AG04450 (cell line): ENCODE measurements at regions not wholly inside any gene's neighbourhood (a gene's known extent, or its start where the extent isn't known, plus 50 kb on each side); places are given as distances from the start of the nearest gene placed in this dataset.

Experiments
- CTCF ChIA-PET: fragments of 300-600, 350-600 bp; formaldehyde crosslinking; extraction: SDS; loops from one replicate; lab custom pipeline; 2022; ENCODE audit warnings: antibody characterized with exemption, inconsistent platforms; lab: Charles Lee
- POLR2A ChIA-PET: fragments of 350-600 bp; formaldehyde crosslinking; extraction: SDS; loops from one replicate; lab custom pipeline; 2021; ENCODE audit warnings: antibody characterized with exemption, inconsistent platforms; lab: Yijun Ruan, JAX
- DNase-seq: peaks from one replicate; pipeline ENCODE4 v3.0.0-alpha.2; 2011; ENCODE audit warnings: low read depth, low spot score
- H3K27ac ChIP-seq: one replicate; pipeline ENCODE4 v1.5.1; 2012; ENCODE audit warnings: low read depth, low read length, control low read depth
- H3K27me3 ChIP-seq: one replicate; pipeline ENCODE4 v1.6.0; 2012; ENCODE audit warnings: low read length; ENCODE audit not compliant: control insufficient read depth, insufficient read depth
- H3K4me3 ChIP-seq: 2 replicates; pipeline ENCODE4 v1.5.1; 2011; ENCODE audit warnings: mild to moderate bottlenecking, low read depth, low read length, control low read depth
- H3K9me3 ChIP-seq: 2 replicates; pipeline ENCODE4 v1.5.1; 2012; ENCODE audit warnings: low read length; ENCODE audit not compliant: control insufficient read depth, insufficient read depth
- TF ChIP-seq, protein P1 (sequence below): IDR thresholded peaks from 2 replicates; pipeline ENCODE4 v1.5.1; 2011; ENCODE audit warnings: low read depth, low read length, control low read depth, inconsistent platforms

DNA sequence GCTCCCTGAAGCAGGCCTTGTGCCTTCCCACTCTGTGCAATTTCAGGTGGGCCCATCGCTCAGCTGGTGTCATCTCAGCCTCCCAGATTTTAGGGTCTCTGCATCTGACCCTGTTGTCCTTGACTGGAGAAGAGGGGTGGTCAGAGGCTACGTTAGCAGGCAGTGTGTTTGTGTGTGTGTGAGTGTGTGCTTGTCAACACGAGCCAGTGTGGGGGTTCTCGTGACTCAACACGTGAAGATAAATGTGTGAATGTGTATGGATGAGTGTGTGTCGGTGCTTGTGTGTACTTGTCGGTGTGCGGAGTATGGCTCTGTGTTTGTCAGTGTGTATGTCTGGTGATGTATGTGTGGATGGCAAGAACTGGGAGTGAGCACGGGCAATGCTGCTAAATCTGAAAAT, 142.6 kb upstream of the KLF4 start:
- TF ChIP-seq, protein P1, sequence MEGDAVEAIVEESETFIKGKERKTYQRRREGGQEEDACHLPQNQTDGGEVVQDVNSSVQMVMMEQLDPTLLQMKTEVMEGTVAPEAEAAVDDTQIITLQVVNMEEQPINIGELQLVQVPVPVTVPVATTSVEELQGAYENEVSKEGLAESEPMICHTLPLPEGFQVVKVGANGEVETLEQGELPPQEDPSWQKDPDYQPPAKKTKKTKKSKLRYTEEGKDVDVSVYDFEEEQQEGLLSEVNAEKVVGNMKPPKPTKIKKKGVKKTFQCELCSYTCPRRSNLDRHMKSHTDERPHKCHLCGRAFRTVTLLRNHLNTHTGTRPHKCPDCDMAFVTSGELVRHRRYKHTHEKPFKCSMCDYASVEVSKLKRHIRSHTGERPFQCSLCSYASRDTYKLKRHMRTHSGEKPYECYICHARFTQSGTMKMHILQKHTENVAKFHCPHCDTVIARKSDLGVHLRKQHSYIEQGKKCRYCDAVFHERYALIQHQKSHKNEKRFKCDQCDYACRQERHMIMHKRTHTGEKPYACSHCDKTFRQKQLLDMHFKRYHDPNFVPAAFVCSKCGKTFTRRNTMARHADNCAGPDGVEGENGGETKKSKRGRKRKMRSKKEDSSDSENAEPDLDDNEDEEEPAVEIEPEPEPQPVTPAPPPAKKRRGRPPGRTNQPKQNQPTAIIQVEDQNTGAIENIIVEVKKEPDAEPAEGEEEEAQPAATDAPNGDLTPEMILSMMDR, result no peak
- H3K9me3 ChIP-seq, result no peaks in the 10 kb centered on the region
- ChIA-PET POLR2A (no interaction called here), CTCF (no interaction called here)
- DNase-seq, result no peak
- H3K27me3 ChIP-seq, result peaks cover 3% of the 10 kb centered on the region
- H3K4me3 ChIP-seq, result no peak overlapping the region
- no peak overlapping the region for H3K27ac ChIP-seq

DNA sequence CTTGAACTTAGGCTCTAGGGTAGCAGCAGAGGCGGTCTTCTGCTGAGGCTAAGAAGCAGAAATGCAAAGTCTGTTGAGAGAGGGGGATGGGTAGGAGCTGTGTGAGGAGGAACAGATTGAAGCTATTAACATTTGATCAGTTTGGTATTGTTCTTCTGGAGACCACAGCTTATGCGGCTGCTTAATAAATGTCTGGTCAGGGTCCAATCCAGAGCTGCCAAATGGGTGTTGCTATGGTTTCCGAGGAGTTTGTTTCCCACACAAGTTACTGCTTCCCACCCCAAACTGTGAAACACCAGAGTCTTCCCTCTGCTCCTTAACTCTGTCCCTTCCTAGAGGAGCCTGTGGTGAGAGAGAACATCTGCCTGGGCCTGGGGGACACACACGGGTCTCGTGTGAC, 142.2 kb upstream of the KLF4 start:
- no peak overlapping the region for H3K27ac ChIP-seq
- ChIA-PET CTCF (interaction anchor here (0.6 kb wide), 1 partner anchor 136 kb away, joined by 4 read pairs; no protein-coding TSS in a partner anchor), POLR2A (no interaction called here)
- peaks cover 7% of the 10 kb centered on the region for H3K27me3 ChIP-seq
- TF ChIP-seq, protein P1, result no peak
- no peak for DNase-seq
- no peaks in the 10 kb centered on the region for H3K9me3 ChIP-seq
- H3K4me3 ChIP-seq, result no peak overlapping the region

DNA sequence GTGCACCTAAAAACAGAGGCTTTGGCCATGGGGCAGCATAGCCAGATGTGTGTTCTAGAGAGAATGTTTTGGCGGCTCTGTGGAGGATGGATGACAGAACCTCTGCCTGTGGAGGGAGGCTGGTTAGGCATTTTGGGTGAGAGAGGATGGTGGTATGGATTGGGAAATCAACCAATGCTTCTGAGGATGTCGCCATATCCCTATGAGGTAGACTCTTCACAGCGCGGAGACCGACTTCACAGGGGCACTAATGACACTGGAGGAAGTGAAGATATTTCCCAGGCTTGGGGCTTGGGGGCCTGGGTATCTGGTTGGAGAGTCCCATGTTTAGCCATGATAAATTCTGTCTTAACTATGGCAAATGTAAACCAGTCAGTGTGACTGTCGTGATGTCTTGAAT, 140.6 kb upstream of the KLF4 start:
- POLR2A ChIA-PET, result no interaction called here
- Histone ChIP-seq H3K4me3 (no peak overlapping the region), H3K27me3 (peaks cover 7% of the 10 kb centered on the region)

DNA sequence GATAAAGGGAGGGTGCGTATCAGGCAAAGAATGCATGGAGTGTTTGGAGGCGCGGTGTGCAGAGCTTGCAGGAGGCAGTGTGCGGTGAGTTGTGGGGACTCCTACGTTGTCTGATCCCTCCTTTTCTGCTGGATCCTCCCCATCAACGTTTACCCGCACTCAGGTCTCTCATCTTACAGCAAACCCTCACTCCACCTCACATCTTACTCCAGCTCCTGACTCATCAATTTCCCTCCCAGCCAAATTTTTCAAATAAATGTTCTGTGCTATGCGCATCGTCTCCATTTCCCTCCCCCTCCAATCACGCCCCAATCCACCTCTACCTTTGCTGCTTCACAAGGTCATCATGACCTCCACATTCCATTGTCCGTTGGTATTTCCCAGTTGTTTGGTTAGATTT, 138.9 kb upstream of the KLF4 start:
- no peak for DNase-seq
- ChIA-PET CTCF (no interaction called here), POLR2A (no interaction called here)
- Histone ChIP-seq H3K27ac (no peak overlapping the region), H3K4me3 (no peak overlapping the region), H3K9me3 (no peaks in the 10 kb centered on the region), H3K27me3 (peaks cover 9% of the 10 kb centered on the region)
- TF ChIP-seq, protein P1, result no peak

More for the DNA sequence above, 140.6 kb upstream of the KLF4 start:
- no peak for DNase-seq
- CTCF ChIA-PET, result no interaction called here
- TF ChIP-seq, protein P1, result no peak
- H3K27ac ChIP-seq, result no peak overlapping the region
- no peaks in the 10 kb centered on the region for H3K9me3 ChIP-seq

DNA sequence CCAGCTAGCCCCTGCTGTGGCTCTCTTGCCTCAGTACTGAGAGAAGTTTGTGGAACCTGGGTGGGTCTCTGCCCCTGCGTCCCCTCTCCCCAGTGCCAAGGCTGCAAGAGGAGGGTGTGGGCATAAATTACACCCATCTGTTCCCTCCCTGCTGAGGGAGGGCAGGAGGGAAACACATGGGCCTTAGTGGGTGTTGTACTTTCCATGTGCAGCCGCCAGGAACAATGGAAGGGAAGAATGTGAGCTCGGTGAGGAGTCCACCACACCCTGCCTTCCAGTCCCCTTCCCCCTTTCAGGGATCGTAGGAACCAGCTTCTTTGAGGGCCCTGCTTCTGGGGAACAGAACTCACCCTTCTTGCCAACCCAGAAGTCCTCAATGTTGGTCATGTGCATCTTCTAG, 138.2 kb upstream of the KLF4 start:
- Histone ChIP-seq H3K4me3 (no peak overlapping the region), H3K27ac (no peak overlapping the region), H3K9me3 (no peaks in the 10 kb centered on the region), H3K27me3 (peaks cover 10% of the 10 kb centered on the region)
- CTCF ChIA-PET, result no interaction called here
- no peak for DNase-seq
- TF ChIP-seq, protein P1, result no peak
- POLR2A ChIA-PET, result no interaction called here
